Thyroid gland (tissue), 4 donors: ENCODE measurements at regions not wholly inside any gene's neighbourhood (a gene's known extent, or its start where the extent isn't known, plus 50 kb on each side); places are given as distances from the start of the nearest gene placed in this dataset.

ENCODE experiments used
- CTCF ChIP-seq, 6 experiments: fragments of 200-600 bp in 3 of 6; fragments of 450-650 bp in 3 of 6; sonication (generic) in 3 of 6; IDR thresholded peaks; one replicate each; pipeline ENCODE4 v1.5.1; 2016 to 2019; ENCODE audit warnings: antibody characterized with exemption in 6 of 6, mild to moderate bottlenecking in 2 of 6, inconsistent platforms in 1 of 6, moderate library complexity in 1 of 6
- POLR2A ChIP-seq, 2 donors: fragments of 450-650 bp; IDR thresholded peaks; one replicate each; pipeline ENCODE4 v1.6.1; 2017; ENCODE audit warnings: antibody characterized with exemption in 2 of 2, mild to moderate bottlenecking in 2 of 2, moderate library complexity in 1 of 2

- TF ChIP-seq CTCF (IDR thresholded peaks at IDR 0.05) = no peak
- TF ChIP-seq POLR2A (IDR thresholded peaks at IDR 0.05) = no peak
Observed at GRCh38 chr3:153714588-153715290, 406.5 kb upstream of the ARHGEF26 start.
